ENCODE measurements at regions not wholly inside any gene's neighbourhood (a gene's known extent, or its start where the extent isn't known, plus 50 kb on each side); places are given as distances from the start of the nearest gene placed in this dataset.

GRCh38 chr7:17133977-17134376, 164.5 kb upstream of the AHR start:
- no peak overlapping the region for H3K27ac Mint-ChIP-seq
- no peaks in the 10 kb centered on the region for H3K9me3 Mint-ChIP-seq
- CTCF ChIA-PET = interaction anchor here (0.7 kb wide), 1 partner anchor 11 kb away, joined by 3 read pairs; no protein-coding TSS in a partner anchor
- intact Hi-C loops (cut with micrococcal nuclease) = no loop called here
- DNase-seq (no peak), ATAC-seq (no peak)
- peaks cover 2% of the 10 kb centered on the region for H3K36me3 Mint-ChIP-seq (ENCODE audit: low read depth)
- no peaks in the 10 kb centered on the region for H3K27me3 Mint-ChIP-seq
- POLR2A ChIA-PET = no interaction called here
- TF ChIP-seq CTCF (IDR thresholded peaks at IDR 0.05) = no peak
- peaks cover 53% of the 10 kb centered on the region for H3K4me1 Mint-ChIP-seq (ENCODE audit: low read depth)
- no peak overlapping the region for H3K4me3 Mint-ChIP-seq

GRCh38 chr7:17134786-17135185, 163.7 kb upstream of the AHR start:
- ChIA-PET POLR2A (no interaction called here), CTCF (interaction anchor here (0.7 kb wide), 1 partner anchor 12 kb away, joined by 3 read pairs; no protein-coding TSS in a partner anchor)
- H3K27ac Mint-ChIP-seq = peak overlapping the region; percentile 51
- DNase-seq (peak; percentile 31), ATAC-seq (peak; percentile 34)
- H3K36me3 Mint-ChIP-seq (ENCODE audit: low read depth) = peaks cover 2% of the 10 kb centered on the region
- no peak for TF ChIP-seq CTCF (IDR thresholded peaks at IDR 0.05)
- H3K9me3 Mint-ChIP-seq = no peaks in the 10 kb centered on the region
- H3K4me1 Mint-ChIP-seq (ENCODE audit: low read depth) = peaks cover 61% of the 10 kb centered on the region
- intact Hi-C loops (cut with micrococcal nuclease) = no loop called here
- H3K4me3 Mint-ChIP-seq = no peak overlapping the region
- H3K27me3 Mint-ChIP-seq = no peaks in the 10 kb centered on the region

GRCh38 chr7:17136126-17136525, 162.3 kb upstream of the AHR start:
- TF ChIP-seq CTCF (IDR thresholded peaks at IDR 0.05) = no peak
- no peaks in the 10 kb centered on the region for H3K27me3 Mint-ChIP-seq
- intact Hi-C loops (cut with micrococcal nuclease) = no loop called here
- no peak for DNase-seq
- peak overlapping the region; percentile 17 for H3K27ac Mint-ChIP-seq
- CTCF ChIA-PET = interaction anchor here (1.3 kb wide), 1 partner anchor 39 kb away, joined by 3 read pairs; no protein-coding TSS in a partner anchor
- H3K36me3 Mint-ChIP-seq (ENCODE audit: low read depth) = peaks cover 2% of the 10 kb centered on the region
- no peak overlapping the region for H3K4me3 Mint-ChIP-seq
- POLR2A ChIA-PET = no interaction called here
- H3K9me3 Mint-ChIP-seq = no peaks in the 10 kb centered on the region
- ATAC-seq = no peak
- H3K4me1 Mint-ChIP-seq (ENCODE audit: low read depth) = peaks cover 60% of the 10 kb centered on the region

GRCh38 chr7:17139081-17139480, 159.4 kb upstream of the AHR start:
- Mint-ChIP-seq H3K36me3 (ENCODE audit: low read depth) (peaks cover 4% of the 10 kb centered on the region), H3K27ac (peak overlapping the region; percentile 92), H3K27me3 (no peaks in the 10 kb centered on the region), H3K4me1 (ENCODE audit: low read depth) (peaks cover 74% of the 10 kb centered on the region), H3K4me3 (peak overlapping the region; percentile 23), H3K9me3 (no peaks in the 10 kb centered on the region)
- no peak for TF ChIP-seq CTCF (IDR thresholded peaks at IDR 0.05)
- ChIA-PET POLR2A (interaction anchor here (0.6 kb wide), 1 partner anchor 10 kb away, joined by 3 read pairs; no protein-coding TSS in a partner anchor), CTCF (interaction anchor here (1.0 kb wide), 1 partner anchor 13 kb away, joined by 3 read pairs; no protein-coding TSS in a partner anchor)
- ATAC-seq = peak; percentile 87
- DNase-seq = no peak
- intact Hi-C loops (cut with micrococcal nuclease) = loop anchor here (1.0 to 2.0 kb wide), 2 partner anchors 20 to 160 kb away; partner anchors contain the start of gene AHR

GRCh38 chr7:17140406-17140805, 158.0 kb upstream of the AHR start:
- DNase-seq (no peak), ATAC-seq (no peak)
- ChIA-PET POLR2A (interaction anchor here (1.1 kb wide), 1 partner anchor 96 kb away, joined by 3 read pairs; no protein-coding TSS in a partner anchor), CTCF (interaction anchor here (1.0 to 1.2 kb wide), 4 partner anchors 23 to 214 kb away, joined by 3 to 5 read pairs (median 3); no protein-coding TSS in a partner anchor)
- intact Hi-C loops (cut with micrococcal nuclease) = no loop called here
- Mint-ChIP-seq H3K4me1 (ENCODE audit: low read depth) (peaks cover 74% of the 10 kb centered on the region), H3K4me3 (no peak overlapping the region), H3K36me3 (ENCODE audit: low read depth) (peaks cover 4% of the 10 kb centered on the region), H3K9me3 (no peaks in the 10 kb centered on the region), H3K27ac (peak overlapping the region; percentile 92), H3K27me3 (no peaks in the 10 kb centered on the region)
- no peak for TF ChIP-seq CTCF (IDR thresholded peaks at IDR 0.05)

Measured in activated CD8-positive, alpha-beta T cell treated with anti-CD3 and anti-CD28 coated beads for 36 hours (primary cell).